ENCODE measurements at regions not wholly inside any gene's neighbourhood (a gene's known extent, or its start where the extent isn't known, plus 50 kb on each side); places are given as distances from the start of the nearest gene placed in this dataset.

- CTCF ChIA-PET, result interaction anchor here (0.9 to 2.1 kb wide), 6 partner anchors 10 to 154 kb away, joined by 3 to 10 read pairs (median 4); no protein-coding TSS in a partner anchor
- TF ChIP-seq ELF4 (IDR thresholded peaks at IDR 0.05), result no peak
- no peak for TF ChIP-seq FOXA1 (IDR thresholded peaks at IDR 0.05)
- TF ChIP-seq BHLHE40 (IDR thresholded peaks at IDR 0.05; ENCODE audit: borderline replicate concordance), result no peak
- no peak for TF ChIP-seq NFRKB (IDR thresholded peaks at IDR 0.05)
- TF ChIP-seq L3MBTL2 (conservative IDR thresholded peaks at IDR 0.05), result no peak
- no peak for TF ChIP-seq PKNOX1 (IDR thresholded peaks at IDR 0.05)
- TF ChIP-seq FOXM1 (IDR thresholded peaks at IDR 0.05; ENCODE audit: borderline replicate concordance), result no peak
- TF ChIP-seq HDGF (IDR thresholded peaks at IDR 0.05; ENCODE audit: borderline replicate concordance), result no peak
- no peak for TF ChIP-seq ZNF384 (IDR thresholded peaks at IDR 0.05)
- TF ChIP-seq FOXK2 (IDR thresholded peaks at IDR 0.05), result no peak
- no peak for TF ChIP-seq TARDBP (IDR thresholded peaks at IDR 0.05)
- TF ChIP-seq ARNT (IDR thresholded peaks at IDR 0.05), result no peak
- no peak for TF ChIP-seq CTBP1 (IDR thresholded peaks at IDR 0.05; ENCODE audit: borderline replicate concordance)
- TF ChIP-seq SP1 (IDR thresholded peaks at IDR 0.05), result no peak
- no peak for TF ChIP-seq LEF1 (IDR thresholded peaks at IDR 0.05; ENCODE audit: borderline replicate concordance)
- no peak for TF ChIP-seq SUZ12 (IDR thresholded peaks at IDR 0.05)
- DNase-seq (ENCODE audit: extremely low spot score), result no peak
- POLR2A ChIA-PET, result interaction anchor here (2.0 kb wide), 1 partner anchor 65 kb away, joined by 8 read pairs; the partner anchor contains the start of gene MTF2
These were observed 52.1 kb upstream of the DIPK1A start for GRCh38 chr1:93013145-93014065.

GRCh38 chr1:93014168-93014567 is 52.9 kb upstream of the DIPK1A start:
- POLR2A ChIA-PET, result interaction anchor here (2.0 kb wide), 1 partner anchor 65 kb away, joined by 8 read pairs; the partner anchor contains the start of gene MTF2

GRCh38 chr1:93015590-93015989 is 54.3 kb upstream of the DIPK1A start:
- ChIA-PET CTCF (no interaction called here), POLR2A (interaction anchor here (0.9 kb wide), 1 partner anchor 63 kb away, joined by 3 read pairs; the partner anchor contains the start of gene MTF2)
- no peak for DNase-seq (ENCODE audit: extremely low spot score)
- TF ChIP-seq BHLHE40 (IDR thresholded peaks at IDR 0.05; ENCODE audit: borderline replicate concordance) (no peak), PKNOX1 (IDR thresholded peaks at IDR 0.05) (no peak), SP1 (IDR thresholded peaks at IDR 0.05) (no peak), TARDBP (IDR thresholded peaks at IDR 0.05) (no peak), NFRKB (IDR thresholded peaks at IDR 0.05) (no peak)

More at GRCh38 chr1:93014168-93014567, 52.9 kb upstream of the DIPK1A start:
- no peak for DNase-seq (ENCODE audit: extremely low spot score)
- CTCF ChIA-PET, result interaction anchor here (0.9 to 2.1 kb wide), 4 partner anchors 20 to 52 kb away, joined by 3 to 10 read pairs (median 4); no protein-coding TSS in a partner anchor
- TF ChIP-seq SUZ12 (IDR thresholded peaks at IDR 0.05), result no peak
- TF ChIP-seq PKNOX1 (IDR thresholded peaks at IDR 0.05), result no peak
- no peak for TF ChIP-seq FOXK2 (IDR thresholded peaks at IDR 0.05)
- no peak for TF ChIP-seq SP1 (IDR thresholded peaks at IDR 0.05)
- no peak for TF ChIP-seq BHLHE40 (IDR thresholded peaks at IDR 0.05; ENCODE audit: borderline replicate concordance)
- no peak for TF ChIP-seq FOXA1 (IDR thresholded peaks at IDR 0.05)
- TF ChIP-seq L3MBTL2 (conservative IDR thresholded peaks at IDR 0.05), result no peak
- TF ChIP-seq CTBP1 (IDR thresholded peaks at IDR 0.05; ENCODE audit: borderline replicate concordance), result no peak
- TF ChIP-seq ARNT (IDR thresholded peaks at IDR 0.05), result no peak
- no peak for TF ChIP-seq ZNF384 (IDR thresholded peaks at IDR 0.05)
- no peak for TF ChIP-seq HDGF (IDR thresholded peaks at IDR 0.05; ENCODE audit: borderline replicate concordance)
- TF ChIP-seq NFRKB (IDR thresholded peaks at IDR 0.05), result no peak
- no peak for TF ChIP-seq TARDBP (IDR thresholded peaks at IDR 0.05)
- TF ChIP-seq ELF4 (IDR thresholded peaks at IDR 0.05), result no peak
- no peak for TF ChIP-seq LEF1 (IDR thresholded peaks at IDR 0.05; ENCODE audit: borderline replicate concordance)
- no peak for TF ChIP-seq FOXM1 (IDR thresholded peaks at IDR 0.05; ENCODE audit: borderline replicate concordance)

- POLR2A ChIA-PET, result interaction anchor here (0.9 kb wide), 1 partner anchor 63 kb away, joined by 3 read pairs; the partner anchor contains the start of gene MTF2
- CTCF ChIA-PET, result no interaction called here
- no peak for TF ChIP-seq L3MBTL2 (conservative IDR thresholded peaks at IDR 0.05)
- no peak for TF ChIP-seq ARNT (IDR thresholded peaks at IDR 0.05)
- TF ChIP-seq FOXK2 (IDR thresholded peaks at IDR 0.05), result no peak
- TF ChIP-seq CTBP1 (IDR thresholded peaks at IDR 0.05; ENCODE audit: borderline replicate concordance), result no peak
- no peak for TF ChIP-seq ELF4 (IDR thresholded peaks at IDR 0.05)
- no peak for TF ChIP-seq ZNF384 (IDR thresholded peaks at IDR 0.05)
- no peak for TF ChIP-seq TARDBP (IDR thresholded peaks at IDR 0.05)
- DNase-seq (ENCODE audit: extremely low spot score), result no peak
These were observed 54.9 kb upstream of the DIPK1A start for GRCh38 chr1:93016171-93016570.

- POLR2A ChIA-PET, result no interaction called here
- DNase-seq (ENCODE audit: extremely low spot score), result peak; percentile 68
- CTCF ChIA-PET, result interaction anchor here (0.5 to 1.0 kb wide), 4 partner anchors 21 to 57 kb away, joined by 3 read pairs; partner anchors contain the start of gene MTF2
- TF ChIP-seq PKNOX1 (IDR thresholded peaks at IDR 0.05), result peak; percentile 75
- TF ChIP-seq ZNF384 (IDR thresholded peaks at IDR 0.05), result no peak
These were observed 57.4 kb upstream of the MTF2 start for GRCh38 chr1:93021539-93022134.
